ENCODE measurements at regions not wholly inside any gene's neighbourhood (a gene's known extent, or its start where the extent isn't known, plus 50 kb on each side); places are given as distances from the start of the nearest gene placed in this dataset.

DNA sequence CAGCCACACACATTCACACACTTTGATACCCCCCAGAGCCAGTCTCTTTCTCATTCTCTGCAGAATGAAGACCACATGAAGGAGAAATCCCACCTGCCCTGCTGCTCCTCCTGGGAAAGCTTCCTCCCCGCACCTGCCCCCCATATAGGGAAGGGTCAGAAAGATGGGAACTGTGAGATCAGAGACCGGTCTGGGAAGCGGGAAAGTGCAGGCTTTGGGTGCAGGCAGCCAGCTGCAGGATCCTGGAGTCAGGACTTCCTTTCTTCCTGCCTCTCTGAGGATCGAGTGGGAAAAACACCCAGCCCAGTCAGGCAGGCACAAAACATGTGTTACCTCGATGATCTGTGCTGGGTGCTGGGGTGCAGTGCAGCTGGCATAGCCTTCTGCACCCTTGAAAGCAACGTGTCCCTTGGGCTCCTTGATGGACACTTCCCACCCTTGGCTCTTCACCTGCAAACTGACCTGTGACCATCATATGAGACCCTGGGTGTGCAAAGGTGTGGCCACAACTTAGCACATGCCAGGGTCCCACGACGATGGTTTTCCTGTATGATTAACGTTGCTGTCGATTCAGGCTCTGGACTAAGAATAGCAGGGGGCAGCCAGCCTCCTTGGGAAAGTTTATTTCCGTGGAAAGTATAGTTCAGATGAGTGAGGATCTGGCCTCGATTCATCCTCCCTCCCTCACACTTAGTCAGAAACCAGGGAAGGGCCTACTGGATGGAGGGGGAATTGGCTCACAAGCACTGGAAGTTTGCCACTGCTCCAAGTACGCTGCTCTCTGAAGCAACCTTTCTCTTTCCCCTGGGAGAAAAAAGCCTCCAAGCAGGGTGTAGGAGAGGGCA, 105.4 kb upstream of the MED13L start:
- no peak for DNase-seq

DNA sequence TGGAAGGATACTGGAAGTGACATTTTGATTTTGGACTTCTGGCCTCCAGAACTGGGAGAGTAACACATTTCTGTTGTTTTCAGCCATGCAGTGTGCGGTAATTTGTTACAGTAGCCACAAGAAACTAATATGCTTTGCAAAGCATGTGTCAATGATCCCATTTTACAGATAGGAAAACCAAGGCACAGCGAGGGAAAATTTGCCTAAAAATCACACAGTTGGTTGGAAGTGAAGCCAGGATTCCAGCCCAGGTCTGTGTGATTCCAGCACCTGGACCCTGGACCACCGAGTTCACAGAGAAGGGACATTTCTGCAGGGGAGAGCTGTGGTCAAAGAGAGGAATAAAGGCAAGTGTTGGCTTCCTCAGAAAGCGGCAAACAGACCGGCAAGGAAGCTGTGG, 106.7 kb upstream of the MED13L start:
- no peak for DNase-seq

DNA sequence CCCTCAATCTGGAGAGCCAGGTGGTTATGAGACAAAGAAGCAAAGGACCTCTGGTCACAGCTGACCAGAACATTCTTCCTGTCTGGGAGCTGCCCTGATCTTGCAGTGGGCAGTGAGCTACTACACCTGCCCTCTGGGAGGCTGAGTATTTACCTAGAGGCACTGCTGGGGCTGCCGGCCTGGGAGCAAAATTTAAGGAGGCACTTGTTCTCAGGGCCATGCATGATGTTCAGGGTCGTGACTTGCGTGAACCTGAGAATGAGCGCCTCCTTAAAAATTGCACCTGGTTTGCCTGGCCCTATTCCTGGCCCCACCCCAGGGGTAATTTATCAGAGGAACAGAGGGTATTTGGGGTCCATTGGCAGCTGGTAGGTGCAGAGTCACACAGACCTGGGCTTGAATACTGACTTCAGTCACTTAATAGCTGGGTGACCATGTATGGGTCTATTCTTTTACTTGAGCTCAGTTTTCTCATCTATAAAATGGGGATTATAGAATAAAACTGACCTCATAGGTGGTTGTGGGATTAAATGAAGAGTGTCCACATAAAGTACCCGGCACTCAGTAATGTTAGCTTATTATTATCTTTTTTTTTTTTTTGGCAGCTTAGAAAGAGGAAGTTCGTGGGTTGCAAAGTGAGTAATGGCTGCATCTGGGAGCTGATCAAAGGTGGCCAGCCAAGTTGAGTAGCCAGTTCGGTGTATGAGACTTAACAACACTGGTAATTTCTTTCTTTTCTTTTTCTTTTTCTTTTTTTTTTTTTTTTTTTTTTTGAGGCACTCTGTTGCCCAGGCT, 107.4 kb upstream of the MED13L start:
- DNase-seq, result no peak

DNA sequence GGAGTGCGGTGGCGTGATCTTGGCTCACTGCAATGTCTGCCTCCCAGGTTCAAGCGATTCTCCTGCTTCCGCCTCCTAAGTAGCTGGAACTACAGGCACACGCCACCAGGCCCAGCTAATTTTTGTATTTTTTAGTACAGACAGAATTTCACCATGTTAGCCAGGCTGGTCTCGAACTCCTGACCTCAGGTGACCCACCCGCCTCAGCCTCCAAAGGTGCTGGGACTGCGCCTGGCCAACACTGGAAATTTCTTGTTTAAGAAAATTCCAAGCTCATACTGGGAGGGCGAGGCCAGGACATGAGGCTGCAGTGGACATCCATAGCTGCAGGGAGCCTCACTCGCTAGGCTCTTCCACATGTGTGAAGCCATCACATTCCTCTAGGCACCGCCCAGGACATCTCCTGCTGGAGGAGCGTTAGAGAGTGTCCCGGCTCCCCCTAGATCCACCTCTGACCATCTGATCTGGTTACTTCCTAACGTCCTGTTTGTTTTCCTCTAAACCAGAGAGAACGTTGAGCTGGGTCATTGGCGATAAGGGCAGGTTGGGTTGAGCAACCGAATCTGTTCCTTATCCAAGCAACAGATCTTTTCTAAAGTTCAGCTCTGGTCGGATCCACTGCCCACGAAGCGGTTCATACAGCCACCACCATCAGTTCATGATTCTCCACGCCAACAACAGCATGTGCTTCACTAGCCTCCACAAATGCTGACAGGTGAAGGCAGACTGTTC, 108.2 kb upstream of the MED13L start:
- DNase-seq, result no peak

DNA sequence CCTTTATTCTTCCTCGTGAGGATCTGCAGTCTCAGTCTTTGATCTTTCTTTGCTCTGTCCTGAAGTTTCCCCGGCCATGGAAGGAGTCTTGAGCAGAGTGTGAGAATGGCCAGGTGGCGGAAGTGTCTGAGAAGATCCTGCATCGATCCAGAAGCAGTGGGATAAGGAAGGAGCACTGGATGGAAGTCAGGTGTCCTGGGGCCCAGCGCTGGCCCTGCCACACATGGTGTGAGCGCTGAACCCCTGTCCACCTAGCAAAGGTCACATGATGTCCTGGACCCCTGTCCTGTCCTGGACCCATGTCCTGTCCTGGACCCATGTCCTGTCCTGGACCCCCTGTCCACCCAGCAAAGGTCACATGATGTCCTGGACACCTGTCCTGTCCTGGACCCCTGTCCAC, 111.8 kb upstream of the MED13L start:
- DNase-seq, result no peak

DNA sequence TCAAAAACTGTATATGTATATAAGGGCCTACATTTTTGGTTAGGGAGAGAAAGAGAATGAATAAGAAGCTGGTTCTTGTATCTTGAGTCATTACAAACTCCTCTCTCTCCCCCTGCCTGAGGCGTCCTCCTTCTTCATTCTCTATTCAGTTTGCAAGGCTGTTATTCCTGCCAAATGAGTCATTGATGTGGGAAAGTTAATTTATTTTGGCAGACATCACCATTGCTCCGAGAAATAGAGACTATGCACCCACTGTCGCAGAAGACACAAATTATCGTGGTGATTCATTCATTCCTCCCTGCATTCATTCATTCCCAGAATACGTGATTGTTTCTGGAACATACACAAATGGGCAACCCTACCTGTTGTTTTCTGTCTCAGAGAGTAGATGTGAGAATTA, 112.5 kb upstream of the MED13L start:
- DNase-seq, result no peak

DNA sequence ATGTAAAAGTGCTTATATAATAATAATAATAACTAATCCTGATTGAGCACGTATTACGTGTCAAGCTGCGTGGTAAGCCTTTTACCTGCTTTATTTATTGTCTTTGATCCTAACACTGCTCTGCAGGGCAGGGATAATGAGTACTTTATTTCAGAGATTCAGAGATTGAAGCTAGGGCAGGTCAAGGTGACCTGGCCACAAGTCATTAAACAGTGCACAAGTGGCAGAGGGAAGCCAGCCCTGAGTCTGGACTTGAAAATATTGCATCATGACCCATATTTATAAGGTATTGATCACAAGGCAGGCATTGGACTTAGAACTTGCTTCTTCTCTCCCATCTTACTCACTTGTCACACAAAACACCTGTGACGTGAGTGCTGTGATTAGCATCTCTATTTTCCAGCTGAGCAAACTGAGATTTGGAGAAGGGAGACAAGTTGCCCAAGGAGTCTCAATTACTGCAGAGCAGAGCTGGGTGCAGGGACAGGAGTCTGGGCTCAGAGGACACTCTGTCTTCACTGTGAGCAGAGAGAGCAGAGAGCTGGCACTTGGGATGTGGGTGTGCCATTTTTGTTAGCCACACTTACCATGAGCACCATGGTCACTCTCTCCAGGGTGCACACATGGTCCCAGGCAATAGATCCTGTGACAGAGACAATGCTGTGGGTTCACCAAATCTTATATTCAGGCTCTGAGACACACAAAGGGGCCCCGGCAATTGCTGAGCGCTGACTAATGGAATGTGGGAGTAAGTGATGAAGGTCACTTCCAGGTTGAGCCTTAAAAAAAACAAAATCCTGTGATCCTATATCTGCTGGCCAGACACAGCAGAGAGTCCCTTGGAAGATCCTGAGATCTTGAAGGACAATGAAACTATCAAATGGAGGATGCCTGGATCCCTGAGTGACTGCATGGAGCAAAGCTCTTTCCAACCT, 113.2 kb upstream of the MED13L start:
- no peak for DNase-seq

DNA sequence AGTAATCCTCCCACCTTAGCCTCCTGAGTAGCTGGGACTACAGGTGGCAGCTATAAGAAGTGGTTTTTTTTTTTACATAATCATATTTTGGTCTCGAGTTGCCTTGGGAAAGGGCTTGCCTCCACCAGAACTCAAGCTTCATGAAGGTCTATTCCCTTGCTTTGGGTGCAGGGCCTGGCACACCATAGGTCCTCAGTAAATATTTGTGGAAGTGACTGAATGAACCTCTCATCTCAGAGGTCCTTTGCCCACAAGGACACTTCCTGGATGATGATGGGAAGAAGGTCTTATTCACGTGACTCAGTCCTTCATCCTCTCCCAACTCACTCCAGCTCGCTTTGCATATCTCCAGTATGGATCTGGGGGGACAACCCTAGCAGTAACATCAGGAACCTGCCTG, 114.0 kb upstream of the MED13L start:
- no peak for DNase-seq

DNA sequence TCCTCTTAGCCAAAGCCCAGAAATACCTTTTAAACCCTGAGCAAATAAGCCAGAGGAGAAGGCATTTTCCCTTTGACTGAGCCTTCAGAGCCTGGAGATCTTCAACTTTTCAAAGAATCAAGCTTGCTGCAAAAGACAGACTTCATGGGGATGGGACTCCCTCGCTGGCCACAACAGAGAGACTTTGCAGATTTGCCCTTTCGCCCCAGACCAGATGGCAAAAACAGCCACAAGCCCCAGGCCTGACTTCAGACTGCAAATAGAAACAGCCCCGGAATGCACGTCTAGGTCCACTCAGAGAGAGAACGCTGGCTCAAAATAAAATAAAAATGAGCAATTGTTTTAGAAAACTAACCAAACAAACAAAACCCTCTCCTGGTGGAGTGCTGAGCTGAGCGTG, 114.6 kb upstream of the MED13L start:
- no peak for DNase-seq

DNA sequence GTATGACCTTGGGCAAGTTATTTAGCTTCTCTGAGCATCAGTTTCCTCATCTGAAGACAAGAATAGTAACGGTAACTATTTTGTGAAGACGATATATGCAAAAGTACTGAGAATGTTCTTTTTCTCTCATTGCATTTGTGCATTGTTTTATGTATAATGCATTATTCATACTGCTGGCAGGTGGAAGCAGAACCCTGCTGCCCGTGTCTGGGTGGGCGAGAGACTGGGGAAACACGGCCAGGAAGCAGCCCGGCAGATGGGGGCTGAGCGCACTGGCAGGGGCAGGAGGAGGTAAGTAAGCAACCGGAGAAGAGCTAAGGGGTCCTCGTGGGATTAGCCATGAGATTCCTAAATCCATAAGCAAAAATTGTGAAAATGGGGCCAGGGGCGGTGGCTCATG, 115.8 kb upstream of the MED13L start:
- no peak for DNase-seq

DNA sequence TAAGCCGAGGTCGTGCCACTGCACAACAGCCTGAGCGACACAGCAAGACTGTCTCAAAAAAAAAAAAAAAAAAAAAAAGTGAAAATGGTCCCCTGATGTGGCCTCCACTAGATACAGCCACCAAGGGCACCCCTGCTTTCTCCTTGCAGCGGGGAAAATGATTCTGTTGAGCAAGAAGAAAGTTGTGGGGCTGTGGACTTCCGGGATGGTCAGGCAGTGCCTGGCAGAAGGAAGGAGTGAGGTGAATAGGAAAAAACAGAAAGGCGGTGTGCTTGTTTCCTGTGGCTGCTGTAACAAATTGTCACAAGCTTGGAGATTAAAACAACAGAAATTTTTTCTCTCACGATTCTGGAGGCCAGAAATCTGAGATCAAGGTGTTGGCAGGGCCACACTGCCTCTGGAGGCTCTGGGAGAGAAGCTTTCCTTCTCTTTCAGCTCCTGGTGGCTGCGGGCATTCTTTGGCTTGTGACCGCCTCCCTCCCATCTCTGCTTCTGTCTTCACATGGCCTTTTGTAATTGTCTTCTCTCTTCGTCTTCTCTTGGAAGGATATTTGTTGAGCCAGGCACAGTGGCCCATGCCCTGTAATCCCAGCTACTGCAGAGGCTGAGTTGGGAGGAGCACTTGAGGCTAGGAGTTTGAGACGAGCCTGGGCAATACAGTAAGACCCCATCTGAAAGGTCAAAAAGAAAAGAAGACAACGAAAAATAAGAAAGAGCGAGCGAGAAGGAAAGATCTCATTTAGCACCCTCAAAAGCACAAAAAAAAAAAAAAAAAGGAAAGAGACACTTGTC, 116.6 kb upstream of the MED13L start:
- no peak for DNase-seq

DNA sequence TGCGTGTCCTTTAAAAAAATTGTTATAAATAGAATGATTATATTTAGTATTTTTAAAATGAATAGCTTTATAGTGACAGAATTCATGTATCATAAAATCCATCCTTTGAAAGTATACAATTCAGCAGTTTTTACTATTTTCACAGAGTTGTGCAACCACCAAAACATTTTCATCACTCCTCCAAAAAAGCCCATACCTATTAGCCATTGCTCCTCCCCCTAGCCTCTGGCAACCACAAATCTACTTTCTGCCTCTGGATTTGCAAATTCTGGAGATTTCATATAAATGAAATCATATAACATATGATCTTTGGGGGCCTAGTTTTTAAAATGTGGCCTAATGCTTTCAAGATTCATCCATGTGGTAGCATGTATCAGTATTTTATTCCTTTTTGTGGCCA, 117.9 kb upstream of the MED13L start:
- DNase-seq, result no peak

DNA sequence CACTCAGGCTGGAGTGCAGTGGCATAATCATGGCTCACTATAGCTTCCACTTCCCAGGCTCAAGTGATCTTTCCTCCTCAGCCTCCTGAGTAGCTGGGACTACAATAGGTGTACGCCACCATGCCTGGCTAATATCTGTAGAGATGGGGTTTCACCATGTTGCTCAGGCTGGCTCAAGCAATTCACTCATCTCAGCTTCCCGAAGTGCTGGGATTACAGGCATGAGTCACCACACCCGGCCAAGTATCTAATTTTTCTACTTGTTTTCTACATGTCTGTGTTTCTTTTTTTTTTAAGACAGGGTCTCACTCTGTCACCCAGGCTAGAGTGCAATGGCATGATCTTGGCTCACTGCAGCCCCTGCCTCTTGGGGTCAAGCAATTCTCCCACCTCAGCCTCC, 119.7 kb upstream of the MED13L start:
- no peak for DNase-seq

DNA sequence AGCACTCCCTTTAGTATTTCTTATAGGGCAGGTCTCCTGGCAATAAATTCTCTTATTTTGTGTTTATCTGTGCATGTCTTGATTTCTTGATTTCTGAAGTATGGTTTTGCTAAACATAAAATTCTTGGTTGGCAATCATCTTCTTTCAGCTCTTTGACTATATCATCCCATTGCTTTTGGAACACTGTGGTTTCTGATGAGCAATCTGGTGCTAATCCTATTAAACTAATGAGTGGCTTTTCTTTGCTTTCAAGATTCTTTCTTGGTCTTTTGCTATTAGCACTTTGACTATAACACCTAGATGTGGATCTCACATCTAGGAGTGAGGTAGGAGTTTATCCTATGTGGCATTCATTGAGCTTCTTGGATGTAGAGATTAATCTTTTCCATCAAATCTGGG, 120.7 kb upstream of the MED13L start:
- no peak for DNase-seq

DNA sequence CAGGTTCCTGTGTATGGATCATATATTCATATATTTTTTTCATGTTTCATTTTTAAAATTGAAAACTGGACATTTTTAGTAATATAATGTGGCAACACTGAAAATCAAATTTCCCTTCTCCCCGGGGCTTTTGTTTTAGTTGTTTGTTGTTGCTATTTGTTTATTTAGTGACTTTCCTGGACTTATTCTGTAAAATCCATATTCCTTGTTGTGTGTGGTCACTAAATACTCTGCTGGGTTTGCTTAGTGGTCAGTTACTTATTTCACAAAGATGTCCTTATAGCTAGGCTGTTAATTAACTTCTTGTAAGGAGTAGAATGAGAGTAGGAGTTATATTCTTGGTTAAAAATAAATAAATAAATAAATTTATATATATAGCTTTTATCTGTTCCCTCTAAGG, 121.6 kb upstream of the MED13L start:
- no peak for DNase-seq

DNA sequence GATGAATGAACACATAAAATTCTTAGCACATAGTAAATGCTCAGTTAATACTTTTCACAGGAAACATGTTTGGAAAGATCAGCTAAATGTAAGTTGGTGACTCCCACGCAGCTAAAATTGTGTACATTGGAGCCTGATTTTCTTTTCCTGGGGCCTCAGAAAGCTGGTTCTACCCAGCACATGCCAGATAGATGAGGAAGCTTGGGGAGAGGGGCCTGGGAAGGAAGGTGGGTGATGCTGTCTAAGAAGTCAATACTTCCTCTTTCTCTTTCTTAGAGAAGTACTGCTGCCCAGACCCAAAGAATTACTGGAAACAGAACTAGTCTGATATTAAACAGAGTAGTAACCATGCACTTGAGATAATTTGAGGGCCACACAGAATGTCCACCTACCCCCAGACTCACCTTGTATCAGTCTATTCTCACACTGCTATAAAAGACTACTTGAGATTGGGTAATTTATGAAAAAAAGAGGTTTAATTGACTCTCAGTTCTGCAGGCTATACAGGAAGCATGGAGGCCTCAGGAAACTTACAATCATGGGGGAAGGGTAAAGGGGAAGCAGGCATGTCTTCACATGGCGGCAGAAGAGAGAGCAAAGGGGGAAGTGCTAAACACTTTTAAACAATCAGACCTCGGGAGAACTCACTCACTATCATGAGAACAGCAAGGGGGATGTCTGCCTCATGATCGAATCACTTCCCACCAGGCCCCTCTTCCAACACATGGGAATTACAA, 123.3 kb upstream of the MED13L start:
- DNase-seq, result no peak

DNA sequence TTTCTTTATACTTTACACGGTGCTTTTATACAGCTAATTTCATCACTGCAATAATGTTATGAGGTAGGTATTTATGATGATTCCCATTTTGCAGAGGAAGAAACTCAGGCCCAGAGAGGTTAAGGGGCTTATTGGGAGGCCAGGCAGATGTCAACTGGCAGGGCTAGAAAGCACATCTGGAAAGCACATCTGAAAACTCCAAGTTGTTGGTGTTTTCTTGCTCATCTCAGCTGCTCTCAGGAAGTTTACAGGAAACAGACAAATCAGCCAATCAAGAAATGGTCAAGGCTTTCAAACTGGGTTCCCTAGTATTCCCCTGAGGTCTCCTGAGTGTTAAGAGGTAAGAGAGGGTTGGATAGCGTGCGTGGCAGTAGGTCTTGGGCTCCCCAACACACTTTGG, 124.1 kb upstream of the MED13L start:
- no peak for DNase-seq

DNA sequence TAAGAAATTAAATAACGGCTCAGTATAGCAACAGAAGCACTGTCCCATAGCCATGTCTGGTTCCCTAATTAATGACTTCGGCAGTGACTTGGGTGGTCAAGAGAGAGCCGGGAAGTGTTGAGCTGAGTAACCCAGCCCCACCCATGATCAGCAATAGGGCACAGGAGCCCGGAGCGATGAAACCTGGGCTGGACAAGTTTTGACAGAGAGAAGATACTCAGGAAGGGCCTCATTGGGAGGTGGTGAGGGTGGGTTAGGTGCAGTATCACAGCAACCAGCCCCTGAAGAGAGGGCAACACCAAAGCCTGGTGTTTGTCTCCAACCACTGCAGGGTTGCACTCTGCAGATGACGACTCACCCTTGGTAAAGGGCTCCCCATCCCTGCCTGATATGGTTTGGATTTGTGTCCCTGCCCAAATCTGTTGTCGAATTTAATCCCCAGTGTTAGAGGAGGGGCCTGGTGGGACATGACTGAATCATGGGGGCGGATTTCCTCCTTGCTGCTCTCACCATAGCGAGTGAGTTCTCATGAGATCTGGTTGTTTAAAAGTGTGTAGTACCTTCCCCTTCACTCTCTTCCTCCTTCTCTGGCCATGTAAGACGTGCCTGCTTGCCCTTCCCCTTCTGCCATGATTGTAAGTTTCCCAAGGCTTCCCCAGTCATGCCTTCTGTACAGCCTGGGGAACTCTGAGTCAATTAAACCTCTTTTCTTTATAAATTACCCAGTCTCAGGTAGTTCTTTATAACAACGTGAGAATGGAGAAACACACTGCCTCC, 124.9 kb upstream of the MED13L start:
- no peak for DNase-seq

DNA sequence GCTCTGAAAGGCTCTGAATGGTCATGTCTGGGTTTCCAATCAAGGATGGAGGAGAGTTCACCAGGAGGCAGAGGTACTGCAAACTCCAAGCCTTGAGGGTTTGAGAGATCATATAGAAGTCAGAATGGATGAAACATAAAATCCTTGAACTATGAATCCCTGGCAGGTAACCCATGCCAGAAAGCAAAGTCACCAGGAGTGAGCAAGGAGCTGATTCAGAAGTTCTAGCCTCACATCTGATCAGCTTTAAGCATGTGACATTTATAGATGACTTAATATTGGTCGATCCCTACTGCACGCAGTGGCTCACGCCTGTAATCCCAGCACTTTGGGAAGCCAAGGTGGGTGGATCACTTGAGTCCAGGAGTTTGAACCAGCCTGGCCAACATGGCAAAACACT, 126.1 kb upstream of the MED13L start:
- no peak for DNase-seq

DNA sequence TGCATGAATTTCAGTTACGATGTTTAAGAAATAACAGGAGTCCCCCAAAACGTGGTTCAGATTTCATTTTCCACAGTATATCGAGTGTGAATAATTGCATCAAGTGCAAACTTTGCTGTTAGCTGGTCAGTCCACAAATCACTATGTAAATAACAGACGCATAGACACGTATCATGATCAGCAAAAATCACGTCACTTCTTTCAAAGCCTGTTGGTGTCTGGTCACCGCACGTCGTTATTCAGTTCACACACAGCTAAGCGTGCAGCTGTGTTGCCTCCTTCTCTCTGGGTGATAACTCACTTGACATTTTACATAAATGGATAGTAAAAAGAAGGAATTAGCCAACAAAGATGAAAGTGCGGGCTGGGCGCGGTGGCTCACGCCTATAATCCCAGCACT, 126.8 kb upstream of the MED13L start:
- no peak for DNase-seq

Measured in activated T-cell treated with anti-CD3 and anti-CD28 coated beads for 4 hours (primary cell).